ENCODE measurements at regions not wholly inside any gene's neighbourhood (a gene's known extent, or its start where the extent isn't known, plus 50 kb on each side); places are given as distances from the start of the nearest gene placed in this dataset.

DNA sequence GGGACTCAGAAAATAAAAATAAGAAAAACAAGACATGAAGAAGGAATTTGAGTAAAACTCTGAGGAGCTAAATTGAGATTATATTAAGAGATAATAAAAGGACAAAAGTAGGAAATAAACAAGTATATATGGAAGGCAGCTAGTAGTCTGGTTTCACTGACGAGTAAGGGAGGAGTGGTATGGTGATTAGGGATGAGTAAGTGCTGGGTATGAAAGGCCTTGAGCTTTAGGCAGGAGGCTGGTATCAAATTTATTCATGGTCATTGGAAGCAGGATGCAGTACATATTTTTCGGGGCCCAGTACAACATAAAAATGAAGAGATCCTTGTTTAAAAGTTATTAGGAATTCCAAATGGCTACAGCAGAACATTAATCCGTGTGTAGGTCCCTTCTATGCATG, 789.7 kb upstream of the PRMT6 start:
- DNase-seq (ENCODE audit: low spot score), result no peak
- H3K27me3 ChIP-seq (ENCODE audit: control insufficient read depth in 4 of 4, insufficient read depth in 4 of 4, low read length in 3 of 4), result no peaks in the 10 kb centered on the region
- WGBS, result 41% methylated on average over 3 of the region's 3 CpGs
- no peak overlapping the region for H3K9ac ChIP-seq (ENCODE audit: low read depth in 1 of 2, low read length in 2 of 2)
- no peak overlapping the region for H3K4me3 ChIP-seq (ENCODE audit: low read depth in 1 of 3, low read length in 3 of 3)
- H3K4me1 ChIP-seq (ENCODE audit: control insufficient read depth in 4 of 4, insufficient read depth in 4 of 4, low read length in 3 of 4), result no peaks in the 10 kb centered on the region
- H3K27ac ChIP-seq (ENCODE audit: low read depth in 1 of 2, low read length in 2 of 2), result no peak overlapping the region
- TF ChIP-seq EGR1 (IDR thresholded peaks at IDR 0.05; ENCODE audit: low read depth in 2 of 2) (no peak), TAF1 (conservative IDR thresholded peaks at IDR 0.05) (no peak), RAD21 (IDR thresholded peaks at IDR 0.05) (no peak), NR2F2 (IDR thresholded peaks at IDR 0.05) (no peak), HNF4G (IDR thresholded peaks at IDR 0.05) (no peak)
- TF ChIP-seq, protein P1, sequence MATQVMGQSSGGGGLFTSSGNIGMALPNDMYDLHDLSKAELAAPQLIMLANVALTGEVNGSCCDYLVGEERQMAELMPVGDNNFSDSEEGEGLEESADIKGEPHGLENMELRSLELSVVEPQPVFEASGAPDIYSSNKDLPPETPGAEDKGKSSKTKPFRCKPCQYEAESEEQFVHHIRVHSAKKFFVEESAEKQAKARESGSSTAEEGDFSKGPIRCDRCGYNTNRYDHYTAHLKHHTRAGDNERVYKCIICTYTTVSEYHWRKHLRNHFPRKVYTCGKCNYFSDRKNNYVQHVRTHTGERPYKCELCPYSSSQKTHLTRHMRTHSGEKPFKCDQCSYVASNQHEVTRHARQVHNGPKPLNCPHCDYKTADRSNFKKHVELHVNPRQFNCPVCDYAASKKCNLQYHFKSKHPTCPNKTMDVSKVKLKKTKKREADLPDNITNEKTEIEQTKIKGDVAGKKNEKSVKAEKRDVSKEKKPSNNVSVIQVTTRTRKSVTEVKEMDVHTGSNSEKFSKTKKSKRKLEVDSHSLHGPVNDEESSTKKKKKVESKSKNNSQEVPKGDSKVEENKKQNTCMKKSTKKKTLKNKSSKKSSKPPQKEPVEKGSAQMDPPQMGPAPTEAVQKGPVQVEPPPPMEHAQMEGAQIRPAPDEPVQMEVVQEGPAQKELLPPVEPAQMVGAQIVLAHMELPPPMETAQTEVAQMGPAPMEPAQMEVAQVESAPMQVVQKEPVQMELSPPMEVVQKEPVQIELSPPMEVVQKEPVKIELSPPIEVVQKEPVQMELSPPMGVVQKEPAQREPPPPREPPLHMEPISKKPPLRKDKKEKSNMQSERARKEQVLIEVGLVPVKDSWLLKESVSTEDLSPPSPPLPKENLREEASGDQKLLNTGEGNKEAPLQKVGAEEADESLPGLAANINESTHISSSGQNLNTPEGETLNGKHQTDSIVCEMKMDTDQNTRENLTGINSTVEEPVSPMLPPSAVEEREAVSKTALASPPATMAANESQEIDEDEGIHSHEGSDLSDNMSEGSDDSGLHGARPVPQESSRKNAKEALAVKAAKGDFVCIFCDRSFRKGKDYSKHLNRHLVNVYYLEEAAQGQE (IDR thresholded peaks at IDR 0.05), result no peak
- H3K36me3 ChIP-seq (ENCODE audit: control insufficient read depth in 4 of 4, insufficient read depth in 3 of 4, low read depth in 1 of 4, low read length in 3 of 4), result no peaks in the 10 kb centered on the region
- H3K9me3 ChIP-seq (ENCODE audit: control insufficient read depth in 4 of 4, low read length in 3 of 4), result peaks cover 0 to 7% (median 0%) of the 10 kb centered on the region in 4 donors

DNA sequence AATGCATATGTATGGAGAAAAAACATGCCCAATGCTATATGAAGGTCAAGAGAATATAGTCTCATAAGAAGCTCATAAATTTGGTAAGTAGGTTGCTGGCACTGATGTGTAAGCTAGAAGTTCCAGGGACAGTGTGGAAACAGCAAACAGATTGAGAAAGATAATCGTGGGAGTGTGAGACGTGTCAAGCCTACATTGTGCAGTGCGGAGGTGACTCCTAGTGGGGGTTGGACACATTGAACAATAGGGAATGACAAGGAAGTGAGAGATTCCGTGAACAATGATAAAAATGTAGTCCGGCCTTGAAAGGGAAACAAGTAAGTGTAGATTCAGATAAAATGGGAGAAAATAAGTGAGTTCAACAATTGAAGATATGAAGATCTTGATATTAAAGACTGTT, 788.4 kb upstream of the PRMT6 start:
- Histone ChIP-seq H3K9me3 (ENCODE audit: control insufficient read depth in 4 of 4, low read length in 3 of 4) (peaks cover 0 to 7% (median 0%) of the 10 kb centered on the region in 4 donors), H3K4me1 (ENCODE audit: control insufficient read depth in 4 of 4, insufficient read depth in 4 of 4, low read length in 3 of 4) (no peaks in the 10 kb centered on the region), H3K27me3 (ENCODE audit: control insufficient read depth in 4 of 4, insufficient read depth in 4 of 4, low read length in 3 of 4) (no peaks in the 10 kb centered on the region), H3K9ac (ENCODE audit: low read depth in 1 of 2, low read length in 2 of 2) (no peak overlapping the region), H3K4me3 (ENCODE audit: low read depth in 1 of 3, low read length in 3 of 3) (no peak overlapping the region), H3K27ac (ENCODE audit: low read depth in 1 of 2, low read length in 2 of 2) (no peak overlapping the region), H3K36me3 (ENCODE audit: control insufficient read depth in 4 of 4, insufficient read depth in 3 of 4, low read depth in 1 of 4, low read length in 3 of 4) (no peaks in the 10 kb centered on the region)
- no peak for DNase-seq (ENCODE audit: low spot score)
- TF ChIP-seq RAD21 (IDR thresholded peaks at IDR 0.05), result peak in 1 of 2 donors; percentile 24
- TF ChIP-seq NR2F2 (IDR thresholded peaks at IDR 0.05), result no peak
- 36% methylated on average over 5 of the region's 5 CpGs for WGBS

DNA sequence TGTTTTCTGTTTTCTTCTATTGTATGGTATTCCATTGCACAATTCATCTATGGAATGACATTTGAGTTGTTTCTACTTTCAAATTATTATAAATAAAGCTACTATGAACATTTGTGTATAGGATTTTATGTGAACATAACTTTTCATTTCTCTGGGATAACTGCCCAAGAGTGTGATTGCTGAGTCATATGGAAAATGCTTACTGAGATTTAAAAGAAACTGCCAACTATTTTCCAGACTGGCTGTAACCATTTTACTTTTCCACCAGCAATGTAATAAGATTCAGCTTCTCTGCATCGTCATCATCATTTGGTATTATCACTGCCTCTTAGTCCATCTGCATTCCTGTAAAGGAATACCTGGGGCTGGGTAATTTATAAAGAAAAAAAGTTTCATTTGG, 779.6 kb upstream of the PRMT6 start:
- 60% methylated on average over 1 of the region's 1 CpG for WGBS
- Histone ChIP-seq H3K36me3 (ENCODE audit: control insufficient read depth in 4 of 4, insufficient read depth in 3 of 4, low read depth in 1 of 4, low read length in 3 of 4) (no peaks in the 10 kb centered on the region), H3K9me3 (ENCODE audit: control insufficient read depth in 4 of 4, low read length in 3 of 4) (no peaks in the 10 kb centered on the region), H3K27ac (ENCODE audit: low read depth in 1 of 2, low read length in 2 of 2) (no peak overlapping the region), H3K4me1 (ENCODE audit: control insufficient read depth in 4 of 4, insufficient read depth in 4 of 4, low read length in 3 of 4) (no peaks in the 10 kb centered on the region), H3K27me3 (ENCODE audit: control insufficient read depth in 4 of 4, insufficient read depth in 4 of 4, low read length in 3 of 4) (no peaks in the 10 kb centered on the region), H3K9ac (ENCODE audit: low read depth in 1 of 2, low read length in 2 of 2) (no peak overlapping the region), H3K4me3 (ENCODE audit: low read depth in 1 of 3, low read length in 3 of 3) (no peak overlapping the region)
- no peak for TF ChIP-seq GABPA (IDR thresholded peaks at IDR 0.05 in 1 of 2, conservative IDR thresholded peaks at IDR 0.05 in 1 of 2)
- TF ChIP-seq, protein P2, sequence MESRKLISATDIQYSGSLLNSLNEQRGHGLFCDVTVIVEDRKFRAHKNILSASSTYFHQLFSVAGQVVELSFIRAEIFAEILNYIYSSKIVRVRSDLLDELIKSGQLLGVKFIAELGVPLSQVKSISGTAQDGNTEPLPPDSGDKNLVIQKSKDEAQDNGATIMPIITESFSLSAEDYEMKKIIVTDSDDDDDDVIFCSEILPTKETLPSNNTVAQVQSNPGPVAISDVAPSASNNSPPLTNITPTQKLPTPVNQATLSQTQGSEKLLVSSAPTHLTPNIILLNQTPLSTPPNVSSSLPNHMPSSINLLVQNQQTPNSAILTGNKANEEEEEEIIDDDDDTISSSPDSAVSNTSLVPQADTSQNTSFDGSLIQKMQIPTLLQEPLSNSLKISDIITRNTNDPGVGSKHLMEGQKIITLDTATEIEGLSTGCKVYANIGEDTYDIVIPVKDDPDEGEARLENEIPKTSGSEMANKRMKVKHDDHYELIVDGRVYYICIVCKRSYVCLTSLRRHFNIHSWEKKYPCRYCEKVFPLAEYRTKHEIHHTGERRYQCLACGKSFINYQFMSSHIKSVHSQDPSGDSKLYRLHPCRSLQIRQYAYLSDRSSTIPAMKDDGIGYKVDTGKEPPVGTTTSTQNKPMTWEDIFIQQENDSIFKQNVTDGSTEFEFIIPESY (IDR thresholded peaks at IDR 0.05), result no peak
- DNase-seq (ENCODE audit: low spot score), result no peak

All from liver (tissue), 7 donors.